GDM1 (cell line): ENCODE measurements at regions not wholly inside any gene's neighbourhood (a gene's known extent, or its start where the extent isn't known, plus 50 kb on each side); places are given as distances from the start of the nearest gene placed in this dataset.
"Not testable (repeated sequence)": the region's sequence is repeated elsewhere in the genome, so short reads cannot be mapped to it uniquely, and the experiment has no call there.

Experiments used
- DNase-seq: peaks from one replicate; lab custom pipeline; 2025; lab: John Stamatoyannopoulos, UW

DNA sequence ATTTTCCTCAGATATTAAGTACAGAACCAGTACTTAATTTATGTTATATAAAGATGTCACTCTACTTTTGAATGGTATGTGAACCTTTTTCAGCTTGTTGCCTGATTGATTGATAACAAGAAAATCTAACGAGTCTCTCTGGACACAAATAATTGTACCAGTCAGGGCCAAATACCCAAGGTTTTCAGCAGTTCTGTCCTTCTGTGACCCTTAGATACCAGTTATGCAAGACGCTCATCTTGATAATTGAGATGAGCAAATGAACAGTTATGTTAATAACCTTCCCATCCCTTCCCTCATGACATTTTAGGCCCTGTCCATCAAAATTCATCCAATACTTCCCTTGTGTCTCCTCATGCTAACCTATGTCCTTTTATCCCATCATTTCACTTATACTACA lies 185.9 kb upstream of the G2E3 start:
- DNase-seq: no peak

GRCh38 chr14:30373526-30373925 lies 185.4 kb upstream of the G2E3 start:
- DNase-seq: no peak

DNA sequence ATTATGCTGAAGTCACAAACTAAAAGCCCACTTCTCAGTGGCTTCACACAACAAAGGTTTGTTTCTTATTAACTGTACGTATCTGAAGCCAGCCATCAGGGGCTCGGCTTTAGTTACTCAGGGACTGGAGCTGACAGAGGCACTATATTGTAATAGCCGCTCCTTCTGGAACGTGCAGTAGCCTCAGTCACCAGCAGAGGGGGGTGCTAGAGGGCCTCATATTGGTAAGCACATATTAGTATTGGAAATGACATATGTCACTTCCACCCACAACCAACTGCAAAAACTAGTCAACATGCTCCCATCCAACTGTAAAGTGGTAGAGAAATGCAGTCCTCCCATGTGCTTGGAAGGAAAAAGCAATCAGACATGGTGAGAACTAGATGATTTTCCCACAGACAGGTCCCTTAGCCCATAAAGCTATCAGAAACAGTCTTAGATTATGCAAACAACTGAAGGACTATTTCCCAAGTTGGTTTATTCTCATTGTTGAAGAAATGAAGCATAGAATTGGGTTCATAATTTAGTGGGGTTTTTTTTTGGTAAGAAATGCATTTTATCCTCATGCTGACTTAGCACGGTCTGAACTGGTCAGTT lies 183.6 kb upstream of the G2E3 start:
- DNase-seq: peak; percentile 11

- DNase-seq: no peak
Observed at GRCh38 chr14:30381861-30382480, 177.0 kb upstream of the G2E3 start.

DNA sequence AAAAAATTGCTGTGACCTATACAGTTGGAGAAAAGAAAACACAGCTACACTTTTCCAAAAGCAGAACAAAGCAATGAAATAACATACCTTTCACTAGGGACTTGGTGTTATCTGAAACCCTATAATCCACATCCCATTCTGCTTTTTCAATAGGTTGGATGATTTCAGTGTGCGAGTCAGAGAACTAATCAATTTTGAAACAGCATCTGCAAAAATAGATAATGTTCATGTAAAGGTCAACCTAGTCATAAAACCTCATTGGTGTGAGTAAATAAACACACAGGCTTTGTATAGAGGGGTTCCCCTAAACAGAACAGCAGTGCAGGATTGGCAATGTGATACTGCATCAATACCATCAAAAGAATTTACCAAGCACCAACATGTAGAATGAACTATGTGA lies 173.0 kb upstream of the G2E3 start:
- DNase-seq: no peak

- DNase-seq: no peak
Observed at GRCh38 chr14:30387871-30388270, 171.1 kb upstream of the G2E3 start.

- no peak for DNase-seq
Observed at GRCh38 chr14:30389134-30389876, 169.7 kb upstream of the G2E3 start.

DNA sequence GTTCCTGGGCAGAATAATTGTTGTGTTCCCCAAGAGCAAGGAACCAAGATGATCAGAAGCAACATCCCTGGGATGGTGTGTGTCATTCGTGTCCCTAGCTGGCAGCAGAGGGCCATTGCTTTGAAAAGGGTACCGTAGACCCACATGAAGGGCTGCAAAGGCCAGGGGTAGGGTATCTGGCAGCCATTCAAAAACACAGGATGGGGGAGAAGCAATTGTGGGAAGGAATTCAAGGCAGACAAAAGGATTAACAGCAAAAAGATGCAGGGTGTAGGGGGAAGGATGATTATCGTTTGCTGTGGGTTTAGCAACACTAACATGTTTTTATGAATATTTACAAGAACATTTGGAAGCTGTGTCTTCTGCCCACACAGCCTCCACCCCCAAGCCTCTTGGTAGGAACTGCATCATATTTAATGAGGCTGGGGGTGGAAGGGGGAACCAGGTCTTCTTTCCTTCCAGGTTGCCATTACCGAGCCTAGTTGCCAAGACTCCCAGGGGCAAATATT lies 169.0 kb upstream of the G2E3 start:
- no peak for DNase-seq

GRCh38 chr14:30395065-30395464 lies 163.9 kb upstream of the G2E3 start:
- no peak for DNase-seq

DNA sequence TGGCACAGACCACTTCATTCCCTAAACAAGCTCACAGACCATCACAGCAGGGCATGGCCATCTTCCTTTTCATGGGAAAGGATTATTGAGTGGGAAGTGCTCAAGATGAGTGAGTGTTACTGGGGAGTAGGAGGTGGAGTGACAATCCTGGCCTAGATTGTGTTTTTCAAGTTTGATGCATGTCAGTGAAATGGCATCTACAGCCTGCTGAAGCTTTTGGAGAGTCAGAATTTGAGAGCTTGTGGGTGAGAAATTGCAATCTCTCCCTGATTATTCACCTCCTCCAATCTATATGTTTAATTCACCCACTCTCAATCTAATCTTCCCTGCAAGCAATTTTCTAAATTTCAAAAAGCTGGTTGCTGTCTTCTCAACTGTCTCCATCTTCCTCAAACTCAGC lies 156.1 kb upstream of the G2E3 start:
- no peak for DNase-seq

GRCh38 chr14:30403791-30404190 lies 155.2 kb upstream of the G2E3 start:
- DNase-seq: no peak

DNA sequence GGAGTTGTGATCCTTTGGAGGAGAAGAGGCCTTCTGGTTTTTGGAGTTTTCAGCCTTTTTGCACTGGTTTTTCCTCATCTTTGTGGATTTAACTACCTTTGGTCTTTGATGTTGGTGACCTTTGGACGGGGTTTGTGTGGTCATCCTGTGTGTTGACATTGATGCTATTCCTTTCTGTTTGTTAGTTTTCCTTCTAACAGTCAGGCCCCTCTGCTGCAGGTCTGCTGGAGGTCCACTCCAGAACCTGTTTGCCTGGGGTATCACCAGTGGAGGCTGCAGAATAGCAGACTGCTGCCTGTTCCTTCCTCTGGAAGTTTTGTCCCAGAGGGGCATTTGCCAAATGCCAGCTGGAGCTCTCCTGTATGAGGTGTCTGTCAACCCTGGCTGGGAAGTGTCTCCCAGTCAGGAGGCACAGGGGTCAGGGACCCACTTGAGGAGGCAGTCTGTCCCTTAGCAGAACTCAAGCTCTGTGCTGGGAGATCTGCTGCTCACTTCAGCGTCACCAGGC lies 149.4 kb upstream of the G2E3 start:
- not testable (repeated sequence) for DNase-seq

DNA sequence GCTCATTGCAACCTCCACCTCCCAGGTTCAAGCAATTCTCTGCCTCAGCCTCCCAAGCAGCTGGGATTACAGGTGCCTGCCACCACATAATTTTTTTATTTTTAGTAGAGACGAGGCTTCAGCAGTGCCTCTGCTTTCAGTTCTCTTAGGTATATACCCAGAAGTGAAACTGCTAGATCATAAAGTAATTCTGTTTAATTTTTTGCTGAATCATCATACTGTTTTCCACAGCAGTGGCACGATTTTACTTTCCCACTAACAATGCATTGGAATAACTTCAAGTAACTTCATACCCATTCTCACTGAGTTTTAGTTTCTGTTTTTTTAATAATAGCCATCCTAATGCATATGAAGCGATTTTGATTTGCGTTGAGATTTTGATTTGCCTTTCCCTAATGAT lies 148.0 kb upstream of the G2E3 start:
- DNase-seq: no peak

GRCh38 chr14:30413184-30413583 lies 145.8 kb upstream of the G2E3 start:
- not testable (repeated sequence) for DNase-seq

- DNase-seq: no peak
Observed at GRCh38 chr14:30417121-30417520, 141.8 kb upstream of the G2E3 start.

GRCh38 chr14:30417999-30418398 lies 141.0 kb upstream of the G2E3 start:
- no peak for DNase-seq

GRCh38 chr14:30419037-30419436 lies 139.9 kb upstream of the G2E3 start:
- no peak for DNase-seq

DNA sequence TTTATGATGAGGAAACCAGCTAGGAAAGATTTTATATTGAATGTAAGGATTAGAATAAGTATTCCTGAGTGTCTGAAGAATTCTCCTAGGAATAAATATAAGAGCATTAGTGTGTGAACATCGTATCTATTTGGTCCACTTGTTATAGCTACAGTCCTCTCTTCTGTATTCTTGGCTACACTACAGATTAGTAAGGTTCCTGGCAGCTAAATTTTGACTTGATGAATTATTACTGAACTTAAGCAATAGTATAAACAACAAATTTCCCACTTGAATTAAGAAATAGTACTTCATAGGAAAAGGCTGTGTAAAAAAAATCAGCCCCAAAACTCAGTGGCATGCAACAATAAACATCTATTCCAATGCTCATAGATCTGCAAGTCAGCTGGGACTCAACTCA lies 138.4 kb upstream of the G2E3 start:
- no peak for DNase-seq

DNA sequence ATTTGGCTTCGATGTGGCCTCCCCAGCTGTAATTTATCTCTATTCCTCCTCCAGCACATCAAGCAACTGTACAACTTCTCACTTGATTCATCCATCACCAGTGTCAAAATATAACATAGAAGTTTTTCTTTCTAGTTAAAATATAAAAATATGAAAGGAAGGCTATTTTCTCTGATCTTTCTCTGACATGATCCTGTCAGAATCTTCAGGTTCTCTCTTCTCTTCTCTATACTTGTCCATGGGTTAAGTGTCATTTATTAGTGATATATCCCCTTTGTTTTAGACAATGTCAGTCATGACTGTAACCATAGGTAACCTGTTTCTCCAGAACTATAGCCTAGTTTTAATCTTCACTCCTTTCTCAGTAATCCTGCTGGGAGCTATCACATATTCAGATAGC lies 132.5 kb upstream of the G2E3 start:
- DNase-seq: no peak

- DNase-seq: no peak
Observed at GRCh38 chr14:30427401-30427800, 131.6 kb upstream of the G2E3 start.

GRCh38 chr14:30427846-30428245 lies 131.1 kb upstream of the G2E3 start:
- no peak for DNase-seq

GRCh38 chr14:30431552-30431951 lies 127.4 kb upstream of the G2E3 start:
- DNase-seq: no peak

GRCh38 chr14:30440961-30441360 lies 118.0 kb upstream of the G2E3 start:
- DNase-seq: no peak
